A549 (cell line): ENCODE measurements at regions not wholly inside any gene's neighbourhood (a gene's known extent, or its start where the extent isn't known, plus 50 kb on each side); places are given as distances from the start of the nearest gene placed in this dataset.

Source experiments
- ZC3H11A ChIP-seq: fragments of 450-650 bp; IDR thresholded peaks from 2 replicates; pipeline ENCODE4 v1.6.1; 2014; ENCODE audit warnings: antibody characterized with exemption, mild to moderate bottlenecking
- TF ChIP-seq, protein P1 (sequence below): fragments of >200 bp; sonication (Bioruptor Twin); formaldehyde crosslinking; IDR thresholded peaks from 3 replicates; pipeline ENCODE4 v1.5.1; 2016

- TF ChIP-seq, protein P1, sequence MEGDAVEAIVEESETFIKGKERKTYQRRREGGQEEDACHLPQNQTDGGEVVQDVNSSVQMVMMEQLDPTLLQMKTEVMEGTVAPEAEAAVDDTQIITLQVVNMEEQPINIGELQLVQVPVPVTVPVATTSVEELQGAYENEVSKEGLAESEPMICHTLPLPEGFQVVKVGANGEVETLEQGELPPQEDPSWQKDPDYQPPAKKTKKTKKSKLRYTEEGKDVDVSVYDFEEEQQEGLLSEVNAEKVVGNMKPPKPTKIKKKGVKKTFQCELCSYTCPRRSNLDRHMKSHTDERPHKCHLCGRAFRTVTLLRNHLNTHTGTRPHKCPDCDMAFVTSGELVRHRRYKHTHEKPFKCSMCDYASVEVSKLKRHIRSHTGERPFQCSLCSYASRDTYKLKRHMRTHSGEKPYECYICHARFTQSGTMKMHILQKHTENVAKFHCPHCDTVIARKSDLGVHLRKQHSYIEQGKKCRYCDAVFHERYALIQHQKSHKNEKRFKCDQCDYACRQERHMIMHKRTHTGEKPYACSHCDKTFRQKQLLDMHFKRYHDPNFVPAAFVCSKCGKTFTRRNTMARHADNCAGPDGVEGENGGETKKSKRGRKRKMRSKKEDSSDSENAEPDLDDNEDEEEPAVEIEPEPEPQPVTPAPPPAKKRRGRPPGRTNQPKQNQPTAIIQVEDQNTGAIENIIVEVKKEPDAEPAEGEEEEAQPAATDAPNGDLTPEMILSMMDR: no peak
- TF ChIP-seq ZC3H11A: no peak
These were observed 98.5 kb downstream of the RFLNA start for GRCh38 chr12:124393414-124393790.
